ENCODE measurements at regions not wholly inside any gene's neighbourhood (a gene's known extent, or its start where the extent isn't known, plus 50 kb on each side); places are given as distances from the start of the nearest gene placed in this dataset.

DNA sequence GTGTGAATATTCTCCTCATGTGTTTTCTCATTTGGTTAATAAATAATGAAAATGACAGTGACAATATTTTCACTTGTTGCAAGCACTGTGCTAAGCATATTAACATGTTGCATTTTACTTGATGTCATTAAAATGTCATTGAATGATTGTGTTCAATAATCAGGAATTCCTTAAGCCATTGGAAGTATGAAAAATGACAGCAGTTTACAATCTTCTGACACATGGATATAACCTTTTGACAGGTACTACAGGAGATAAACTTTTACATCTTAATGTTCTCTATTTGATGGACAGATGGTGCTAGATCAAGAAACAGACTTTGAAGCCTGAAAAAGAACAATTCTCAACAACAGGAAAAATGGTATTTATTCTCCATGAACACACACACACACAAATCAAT lies 1138.3 kb downstream of the ROBO2 start:
- Histone ChIP-seq H3K27me3 (ENCODE audit: control insufficient read depth, insufficient read depth, low read length) (no peaks in the 10 kb centered on the region), H3K36me3 (ENCODE audit: control insufficient read depth, insufficient read depth, low read length) (no peaks in the 10 kb centered on the region), H3K4me3 (ENCODE audit: low read depth, low read length) (no peak overlapping the region)
- CTCF ChIA-PET, result no interaction called here
- TF ChIP-seq CTCF (IDR thresholded peaks at IDR 0.05; ENCODE audit: insufficient read depth, low read depth, low read length), result no peak
- POLR2A ChIA-PET, result no interaction called here
- no peak for DNase-seq (ENCODE audit: low read depth)

- H3K27me3 ChIP-seq (ENCODE audit: control insufficient read depth, insufficient read depth, low read length), result no peaks in the 10 kb centered on the region
- ChIA-PET POLR2A (no interaction called here), CTCF (no interaction called here)
- H3K36me3 ChIP-seq (ENCODE audit: control insufficient read depth, insufficient read depth, low read length), result no peaks in the 10 kb centered on the region
- TF ChIP-seq CTCF (IDR thresholded peaks at IDR 0.05; ENCODE audit: insufficient read depth, low read depth, low read length), result no peak
- no peak overlapping the region for H3K4me3 ChIP-seq (ENCODE audit: low read depth, low read length)
- DNase-seq (ENCODE audit: low read depth), result peak; percentile 1
Measured at GRCh38 chr3:78178740-78179363, 1139.0 kb downstream of the ROBO2 start.

GRCh38 chr3:78183906-78184599 lies 1144.2 kb downstream of the ROBO2 start:
- no peak for DNase-seq (ENCODE audit: low read depth)
- no peaks in the 10 kb centered on the region for H3K36me3 ChIP-seq (ENCODE audit: control insufficient read depth, insufficient read depth, low read length)
- CTCF ChIA-PET, result interaction anchor here (1.9 kb wide), 1 partner anchor 14 kb away, joined by 5 read pairs; no protein-coding TSS in a partner anchor
- POLR2A ChIA-PET, result no interaction called here
- H3K4me3 ChIP-seq (ENCODE audit: low read depth, low read length), result no peak overlapping the region
- no peak for TF ChIP-seq CTCF (IDR thresholded peaks at IDR 0.05; ENCODE audit: insufficient read depth, low read depth, low read length)
- no peaks in the 10 kb centered on the region for H3K27me3 ChIP-seq (ENCODE audit: control insufficient read depth, insufficient read depth, low read length)

GRCh38 chr3:78186404-78186803 lies 1146.5 kb downstream of the ROBO2 start:
- ChIA-PET POLR2A (no interaction called here), CTCF (no interaction called here)
- no peak overlapping the region for H3K4me3 ChIP-seq (ENCODE audit: low read depth, low read length)
- TF ChIP-seq CTCF (IDR thresholded peaks at IDR 0.05; ENCODE audit: insufficient read depth, low read depth, low read length), result no peak
- H3K27me3 ChIP-seq (ENCODE audit: control insufficient read depth, insufficient read depth, low read length), result no peaks in the 10 kb centered on the region
- DNase-seq (ENCODE audit: low read depth), result no peak
- H3K36me3 ChIP-seq (ENCODE audit: control insufficient read depth, insufficient read depth, low read length), result no peaks in the 10 kb centered on the region

GRCh38 chr3:78201091-78201490 lies 1161.2 kb downstream of the ROBO2 start:
- DNase-seq (ENCODE audit: low read depth), result no peak
- Histone ChIP-seq H3K36me3 (ENCODE audit: control insufficient read depth, insufficient read depth, low read length) (no peaks in the 10 kb centered on the region), H3K27me3 (ENCODE audit: control insufficient read depth, insufficient read depth, low read length) (no peaks in the 10 kb centered on the region), H3K4me3 (ENCODE audit: low read depth, low read length) (no peak overlapping the region)
- ChIA-PET CTCF (no interaction called here), POLR2A (no interaction called here)
- no peak for TF ChIP-seq CTCF (IDR thresholded peaks at IDR 0.05; ENCODE audit: insufficient read depth, low read depth, low read length)
